ENCODE measurements at regions not wholly inside any gene's neighbourhood (a gene's known extent, or its start where the extent isn't known, plus 50 kb on each side); places are given as distances from the start of the nearest gene placed in this dataset.

- intact Hi-C loops (cut with DNase I; ENCODE audit: low total_unique reads), result no loop called here
- TF ChIP-seq CTCF (IDR thresholded peaks at IDR 0.05), result no peak
- TF ChIP-seq POLR2A (IDR thresholded peaks at IDR 0.05), result no peak
- WGBS, 2 donors, result 73 to 78% methylated on average over 1 of the region's 1 CpG
- H3K4me3 ChIP-seq (ENCODE audit: low read depth, poor library complexity, severe bottlenecking), result no peak overlapping the region
- DNase-seq (ENCODE audit: low spot score in 2 of 2), result no peak
These were observed 525.7 kb downstream of the TUSC7 start for GRCh38 chr3:117235304-117235703.

GRCh38 chr3:117238806-117239205 is 529.2 kb downstream of the TUSC7 start:
- TF ChIP-seq POLR2A (IDR thresholded peaks at IDR 0.05) (no peak), CTCF (IDR thresholded peaks at IDR 0.05) (no peak)
- WGBS, 2 donors, result 69 to 84% methylated on average over 3 of the region's 3 CpGs
- intact Hi-C loops (cut with DNase I; ENCODE audit: low total_unique reads), result no loop called here
- no peak overlapping the region for H3K4me3 ChIP-seq (ENCODE audit: low read depth, poor library complexity, severe bottlenecking)
- no peak for DNase-seq (ENCODE audit: low spot score in 2 of 2)

- H3K4me3 ChIP-seq (ENCODE audit: low read depth, poor library complexity, severe bottlenecking), result no peak overlapping the region
- WGBS, 2 donors, result 40 to 50% methylated on average over 2 of the region's 2 CpGs
- no peak for TF ChIP-seq POLR2A (IDR thresholded peaks at IDR 0.05)
- no peak for TF ChIP-seq CTCF (IDR thresholded peaks at IDR 0.05)
- intact Hi-C loops (cut with DNase I; ENCODE audit: low total_unique reads), result no loop called here
- no peak for DNase-seq (ENCODE audit: low spot score in 2 of 2)
These were observed 534.1 kb downstream of the TUSC7 start for GRCh38 chr3:117243657-117244056.

- 76 to 87% methylated on average over 2 of the region's 2 CpGs for WGBS, 2 donors
- no peak overlapping the region for H3K4me3 ChIP-seq (ENCODE audit: low read depth, poor library complexity, severe bottlenecking)
- TF ChIP-seq POLR2A (IDR thresholded peaks at IDR 0.05), result no peak
- no peak for TF ChIP-seq CTCF (IDR thresholded peaks at IDR 0.05)
- intact Hi-C loops (cut with DNase I; ENCODE audit: low total_unique reads), result no loop called here
- DNase-seq (ENCODE audit: low spot score in 2 of 2), result no peak
These were observed 537.4 kb downstream of the TUSC7 start for GRCh38 chr3:117246771-117247555.

GRCh38 chr3:117248153-117248552 is 538.6 kb downstream of the TUSC7 start:
- TF ChIP-seq POLR2A (IDR thresholded peaks at IDR 0.05), result no peak
- no peak for TF ChIP-seq CTCF (IDR thresholded peaks at IDR 0.05)
- 96 to 97% methylated on average over 1 of the region's 1 CpG for WGBS, 2 donors
- intact Hi-C loops (cut with DNase I; ENCODE audit: low total_unique reads), result no loop called here

GRCh38 chr3:117252208-117252607 is 542.6 kb downstream of the TUSC7 start:
- DNase-seq (ENCODE audit: low spot score in 2 of 2), result no peak
- H3K4me3 ChIP-seq (ENCODE audit: low read depth, poor library complexity, severe bottlenecking), result no peak overlapping the region
- intact Hi-C loops (cut with DNase I; ENCODE audit: low total_unique reads), result no loop called here
- TF ChIP-seq CTCF (IDR thresholded peaks at IDR 0.05) (no peak), POLR2A (IDR thresholded peaks at IDR 0.05) (no peak)
- 79 to 83% methylated on average over 2 of the region's 2 CpGs for WGBS, 2 donors

More at GRCh38 chr3:117248153-117248552, 538.6 kb downstream of the TUSC7 start:
- H3K4me3 ChIP-seq (ENCODE audit: low read depth, poor library complexity, severe bottlenecking), result no peak overlapping the region
- DNase-seq (ENCODE audit: low spot score in 2 of 2), result no peak

Data from lower leg skin (tissue), 4 donors.